Activated T-helper 1 cell treated with anti-CD3 and anti-CD28 coated beads, Interleukin-2, amount 50 U/mL, for 16 hours (primary cell): ENCODE measurements at regions not wholly inside any gene's neighbourhood (a gene's known extent, or its start where the extent isn't known, plus 50 kb on each side); places are given as distances from the start of the nearest gene placed in this dataset.
"Not testable (repeated sequence)": the region's sequence is repeated elsewhere in the genome, so short reads cannot be mapped to it uniquely, and the experiment has no call there.

Source experiments
- DNase-seq, 2 donors: peaks; one replicate each; pipeline ENCODE4 v3.0.0-alpha.2; 2020; ENCODE audit warnings: low read depth in 1 of 2, low spot score in 1 of 2

GRCh38 chr3:195974281-195974680 lies 65.9 kb upstream of the TNK2 start:
- DNase-seq: not testable (repeated sequence)

- not testable (repeated sequence) for DNase-seq
Measured at GRCh38 chr3:195970873-195971272, 62.5 kb upstream of the TNK2 start.

- DNase-seq: not testable (repeated sequence)
Measured at GRCh38 chr3:195969838-195970776, 61.8 kb upstream of the TNK2 start.

- DNase-seq: not testable (repeated sequence)
Measured at GRCh38 chr3:195969341-195969740, 61.0 kb upstream of the TNK2 start.

- DNase-seq: not testable (repeated sequence)
Measured at GRCh38 chr3:195968104-195968503, 59.8 kb upstream of the TNK2 start.

- not testable (repeated sequence) for DNase-seq
Measured at GRCh38 chr3:195967387-195967720, 59.0 kb upstream of the TNK2 start.

GRCh38 chr3:195966563-195967386 lies 58.4 kb upstream of the TNK2 start:
- DNase-seq: not testable (repeated sequence)

- DNase-seq: not testable (repeated sequence)
Measured at GRCh38 chr3:195965217-195965616, 56.9 kb upstream of the TNK2 start.

- DNase-seq: not testable (repeated sequence)
Measured at GRCh38 chr3:195964318-195965107, 56.2 kb upstream of the TNK2 start.

- not testable (repeated sequence) for DNase-seq
Measured at GRCh38 chr3:195962222-195962621, 53.9 kb upstream of the TNK2 start.

- not testable (repeated sequence) for DNase-seq
Measured at GRCh38 chr3:195960971-195961775, 52.8 kb upstream of the TNK2 start.

GRCh38 chr3:195960164-195960563 lies 51.8 kb upstream of the TNK2 start:
- not testable (repeated sequence) for DNase-seq

- not testable (repeated sequence) for DNase-seq
Measured at GRCh38 chr3:195959367-195960157, 51.2 kb upstream of the TNK2 start.

GRCh38 chr3:195958736-195959135 lies 50.4 kb upstream of the TNK2 start:
- DNase-seq: not testable (repeated sequence)
